Osteoblast (primary cell): ENCODE measurements at regions not wholly inside any gene's neighbourhood (a gene's known extent, or its start where the extent isn't known, plus 50 kb on each side); places are given as distances from the start of the nearest gene placed in this dataset.

Experiments used
- DNase-seq: peaks from one replicate; pipeline ENCODE4 v3.0.0; 2011; ENCODE audit warnings: low spot score, mixed read lengths; ENCODE audit not compliant: insufficient read length; ENCODE audit errors: missing footprints
- H2AFZ ChIP-seq: 2 replicates; pipeline ENCODE4 v1.6.0; 2011; ENCODE audit warnings: mild to moderate bottlenecking, low read length
- H3K27ac ChIP-seq: 2 replicates; pipeline ENCODE4 v1.5.1; 2011; ENCODE audit warnings: mild to moderate bottlenecking, low read depth, low read length, moderate library complexity
- H3K27me3 ChIP-seq: 2 replicates; pipeline ENCODE4 v1.6.0; 2012; ENCODE audit warnings: mild to moderate bottlenecking, control low read depth, inconsistent platforms, low read length, moderate library complexity; ENCODE audit not compliant: insufficient read depth
- H3K36me3 ChIP-seq: 2 replicates; pipeline ENCODE4 v1.5.1; 2011; ENCODE audit warnings: mild to moderate bottlenecking, low read length, control low read depth, moderate library complexity; ENCODE audit not compliant: insufficient read depth
- H3K4me1 ChIP-seq: 2 replicates; pipeline ENCODE4 v1.5.1; 2011; ENCODE audit warnings: mild to moderate bottlenecking, low read length, control low read depth, moderate library complexity; ENCODE audit not compliant: insufficient read depth
- H3K4me2 ChIP-seq: 2 replicates; pipeline ENCODE4 v1.6.0; 2011; ENCODE audit warnings: mild to moderate bottlenecking, low read length; ENCODE audit not compliant: insufficient read depth
- H3K4me3 ChIP-seq: fragments of 200-600 bp; sonication (generic); 3 replicates; pipeline ENCODE4 v1.5.1; 2012; ENCODE audit warnings: mild to moderate bottlenecking, low read length, inconsistent platforms; ENCODE audit not compliant: insufficient read depth
- H3K79me2 ChIP-seq: 2 replicates; pipeline ENCODE4 v1.6.0; 2012; ENCODE audit warnings: mild to moderate bottlenecking, low read length, control low read depth, inconsistent platforms; ENCODE audit not compliant: insufficient read depth
- H3K9me3 ChIP-seq: 2 replicates; pipeline ENCODE4 v1.5.1; 2011; ENCODE audit warnings: low read depth, low read length, control low read depth
- H4K20me1 ChIP-seq: 2 replicates; pipeline ENCODE4 v1.6.0; 2012; ENCODE audit warnings: mild to moderate bottlenecking, low read length, control low read depth; ENCODE audit not compliant: insufficient read depth
- CTCF ChIP-seq: IDR thresholded peaks from 2 replicates; pipeline ENCODE4 v1.5.1; 2011; ENCODE audit warnings: mild to moderate bottlenecking, low read depth, low read length, moderate library complexity; ENCODE audit errors: extremely low read depth

GRCh38 chr22:47847131-47847890 is 1084.9 kb downstream of the TBC1D22A start:
- Histone ChIP-seq H3K79me2 (no peaks in the 10 kb centered on the region), H3K4me2 (no peak overlapping the region), H3K27me3 (no peaks in the 10 kb centered on the region), H4K20me1 (no peaks in the 10 kb centered on the region), H3K4me1 (no peaks in the 10 kb centered on the region), H3K27ac (no peak overlapping the region), H2AFZ (no peak overlapping the region), H3K9me3 (no peaks in the 10 kb centered on the region), H3K4me3 (no peak overlapping the region), H3K36me3 (no peaks in the 10 kb centered on the region)
- TF ChIP-seq CTCF = no peak
- no peak for DNase-seq

GRCh38 chr22:47846206-47846605 is 1083.8 kb downstream of the TBC1D22A start:
- Histone ChIP-seq H3K4me3 (no peak overlapping the region), H3K27me3 (no peaks in the 10 kb centered on the region), H3K9me3 (no peaks in the 10 kb centered on the region), H3K79me2 (no peaks in the 10 kb centered on the region), H3K4me2 (no peak overlapping the region), H3K27ac (no peak overlapping the region), H2AFZ (no peak overlapping the region), H4K20me1 (no peaks in the 10 kb centered on the region), H3K4me1 (no peaks in the 10 kb centered on the region), H3K36me3 (no peaks in the 10 kb centered on the region)
- no peak for TF ChIP-seq CTCF
- DNase-seq = no peak

- no peak for DNase-seq
- no peak for TF ChIP-seq CTCF
- no peaks in the 10 kb centered on the region for H3K36me3 ChIP-seq
- no peak overlapping the region for H3K4me2 ChIP-seq
- H3K9me3 ChIP-seq = no peaks in the 10 kb centered on the region
- no peaks in the 10 kb centered on the region for H3K4me1 ChIP-seq
- H4K20me1 ChIP-seq = no peaks in the 10 kb centered on the region
- H3K27me3 ChIP-seq = no peaks in the 10 kb centered on the region
- H3K27ac ChIP-seq = no peak overlapping the region
- H3K79me2 ChIP-seq = no peaks in the 10 kb centered on the region
- no peak overlapping the region for H2AFZ ChIP-seq
- no peak overlapping the region for H3K4me3 ChIP-seq
These were observed 1079.7 kb downstream of the TBC1D22A start for GRCh38 chr22:47842119-47842518.

GRCh38 chr22:47841156-47841555 is 1078.7 kb downstream of the TBC1D22A start:
- H3K27me3 ChIP-seq = no peaks in the 10 kb centered on the region
- no peaks in the 10 kb centered on the region for H3K9me3 ChIP-seq
- H3K4me2 ChIP-seq = no peak overlapping the region
- H3K36me3 ChIP-seq = no peaks in the 10 kb centered on the region
- H3K79me2 ChIP-seq = no peaks in the 10 kb centered on the region
- H4K20me1 ChIP-seq = no peaks in the 10 kb centered on the region
- no peak overlapping the region for H2AFZ ChIP-seq
- no peak for DNase-seq
- H3K27ac ChIP-seq = no peak overlapping the region
- TF ChIP-seq CTCF = no peak
- H3K4me3 ChIP-seq = no peak overlapping the region
- H3K4me1 ChIP-seq = no peaks in the 10 kb centered on the region
